GM08714 (cell line): ENCODE measurements at regions not wholly inside any gene's neighbourhood (a gene's known extent, or its start where the extent isn't known, plus 50 kb on each side); places are given as distances from the start of the nearest gene placed in this dataset.
"Not testable (repeated sequence)": the region's sequence is repeated elsewhere in the genome, so short reads cannot be mapped to it uniquely, and the experiment has no call there.

Experiments
- H3K4me3 ChIP-seq: fragments of 200-500 bp; sonication (Bioruptor generic); 2 replicates; pipeline ENCODE4 v1.5.1; 2014; ENCODE audit warnings: mild to moderate bottlenecking, low read length, inconsistent platforms
- ZNF274 ChIP-seq: IDR thresholded peaks from 2 replicates; pipeline ENCODE4 v1.6.1; 2012; ENCODE audit warnings: mild to moderate bottlenecking, low read depth, low read length

- no peak for TF ChIP-seq ZNF274
- no peak overlapping the region for H3K4me3 ChIP-seq
Observed at GRCh38 chr18:11498821-11499220, 110.6 kb upstream of the SLC35G4 start.

- TF ChIP-seq ZNF274: no peak
- H3K4me3 ChIP-seq: no peak overlapping the region
Observed at GRCh38 chr18:11497585-11497984, 111.8 kb upstream of the SLC35G4 start.

- no peak for TF ChIP-seq ZNF274
- no peak overlapping the region for H3K4me3 ChIP-seq
Observed at GRCh38 chr18:11496526-11497172, 112.7 kb upstream of the SLC35G4 start.

GRCh38 chr18:11495441-11495840, 114.0 kb upstream of the SLC35G4 start:
- no peak for TF ChIP-seq ZNF274
- H3K4me3 ChIP-seq: no peak overlapping the region

GRCh38 chr18:11494107-11494506, 115.3 kb upstream of the SLC35G4 start:
- no peak for TF ChIP-seq ZNF274
- no peak overlapping the region for H3K4me3 ChIP-seq

- TF ChIP-seq ZNF274: no peak
- no peak overlapping the region for H3K4me3 ChIP-seq
Observed at GRCh38 chr18:11489266-11489899, 120.0 kb upstream of the SLC35G4 start.

GRCh38 chr18:11488175-11488574, 121.2 kb upstream of the SLC35G4 start:
- H3K4me3 ChIP-seq: no peak overlapping the region
- no peak for TF ChIP-seq ZNF274

- TF ChIP-seq ZNF274: no peak
- no peak overlapping the region for H3K4me3 ChIP-seq
Observed at GRCh38 chr18:11487390-11487789, 122.0 kb upstream of the SLC35G4 start.

- no peak for TF ChIP-seq ZNF274
- H3K4me3 ChIP-seq: no peak overlapping the region
Observed at GRCh38 chr18:11482271-11482670, 127.1 kb upstream of the SLC35G4 start.

GRCh38 chr18:11480692-11481091, 128.7 kb upstream of the SLC35G4 start:
- H3K4me3 ChIP-seq: no peak overlapping the region
- TF ChIP-seq ZNF274: no peak

GRCh38 chr18:11479031-11479430, 130.4 kb upstream of the SLC35G4 start:
- H3K4me3 ChIP-seq: not testable (repeated sequence)

GRCh38 chr18:11470941-11471340, 138.5 kb upstream of the SLC35G4 start:
- TF ChIP-seq ZNF274: no peak
- no peak overlapping the region for H3K4me3 ChIP-seq

GRCh38 chr18:11468617-11469016, 140.8 kb upstream of the SLC35G4 start:
- no peak for TF ChIP-seq ZNF274
- no peak overlapping the region for H3K4me3 ChIP-seq

- TF ChIP-seq ZNF274: no peak
- H3K4me3 ChIP-seq: no peak overlapping the region
Observed at GRCh38 chr18:11468120-11468519, 141.3 kb upstream of the SLC35G4 start.

- TF ChIP-seq ZNF274: no peak
- no peak overlapping the region for H3K4me3 ChIP-seq
Observed at GRCh38 chr18:11467611-11468010, 141.8 kb upstream of the SLC35G4 start.

GRCh38 chr18:11464129-11464528, 145.3 kb upstream of the SLC35G4 start:
- TF ChIP-seq ZNF274: no peak

More at GRCh38 chr18:11464129-11464528, 145.3 kb upstream of the SLC35G4 start:
- no peak overlapping the region for H3K4me3 ChIP-seq
